Sigmoid colon (tissue), 3 donors: ENCODE measurements at regions not wholly inside any gene's neighbourhood (a gene's known extent, or its start where the extent isn't known, plus 50 kb on each side); places are given as distances from the start of the nearest gene placed in this dataset.

Source experiments
- POLR2A ChIP-seq, 2 donors: fragments of 450-650 bp; IDR thresholded peaks; one replicate each; pipeline ENCODE4 v1.6.1; 2016; ENCODE audit warnings: antibody characterized with exemption in 2 of 2, mild to moderate bottlenecking in 2 of 2, moderate library complexity in 2 of 2
- TF ChIP-seq, protein P1 (sequence below), 4 experiments: fragments of 450-650 bp in 3 of 4; fragments of 200-600 bp in 1 of 4; IDR thresholded peaks; one replicate each; pipeline ENCODE4 v1.5.1; 2016 to 2019; ENCODE audit warnings: antibody characterized with exemption in 4 of 4, mild to moderate bottlenecking in 3 of 4, moderate library complexity in 2 of 4

DNA sequence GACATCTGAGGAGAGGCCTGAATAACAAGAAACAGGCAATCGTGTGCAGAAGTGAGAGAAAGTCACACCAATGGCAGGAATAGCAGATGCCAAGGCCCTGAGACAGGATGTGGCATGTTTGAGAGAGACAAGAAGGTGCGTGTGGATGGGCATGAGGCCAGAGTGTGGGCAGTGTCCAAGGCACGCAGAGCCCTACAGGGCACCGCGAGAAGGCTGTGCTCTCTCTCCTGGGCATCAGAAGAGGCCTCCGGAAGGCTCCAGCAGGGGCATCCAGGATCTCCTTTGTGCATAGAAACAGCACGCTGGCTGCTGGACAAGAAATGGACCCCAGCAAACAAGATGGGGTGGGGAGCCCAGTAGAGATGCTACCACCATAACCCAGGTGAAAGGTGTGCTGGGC, 239.0 kb upstream of the RAB6C start:
- TF ChIP-seq, protein P1, sequence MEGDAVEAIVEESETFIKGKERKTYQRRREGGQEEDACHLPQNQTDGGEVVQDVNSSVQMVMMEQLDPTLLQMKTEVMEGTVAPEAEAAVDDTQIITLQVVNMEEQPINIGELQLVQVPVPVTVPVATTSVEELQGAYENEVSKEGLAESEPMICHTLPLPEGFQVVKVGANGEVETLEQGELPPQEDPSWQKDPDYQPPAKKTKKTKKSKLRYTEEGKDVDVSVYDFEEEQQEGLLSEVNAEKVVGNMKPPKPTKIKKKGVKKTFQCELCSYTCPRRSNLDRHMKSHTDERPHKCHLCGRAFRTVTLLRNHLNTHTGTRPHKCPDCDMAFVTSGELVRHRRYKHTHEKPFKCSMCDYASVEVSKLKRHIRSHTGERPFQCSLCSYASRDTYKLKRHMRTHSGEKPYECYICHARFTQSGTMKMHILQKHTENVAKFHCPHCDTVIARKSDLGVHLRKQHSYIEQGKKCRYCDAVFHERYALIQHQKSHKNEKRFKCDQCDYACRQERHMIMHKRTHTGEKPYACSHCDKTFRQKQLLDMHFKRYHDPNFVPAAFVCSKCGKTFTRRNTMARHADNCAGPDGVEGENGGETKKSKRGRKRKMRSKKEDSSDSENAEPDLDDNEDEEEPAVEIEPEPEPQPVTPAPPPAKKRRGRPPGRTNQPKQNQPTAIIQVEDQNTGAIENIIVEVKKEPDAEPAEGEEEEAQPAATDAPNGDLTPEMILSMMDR (IDR thresholded peaks at IDR 0.05) = no peak
- TF ChIP-seq POLR2A (IDR thresholded peaks at IDR 0.05) = no peak
